Anterior cingulate cortex (tissue), 58 donors: ENCODE measurements at regions not wholly inside any gene's neighbourhood (a gene's known extent, or its start where the extent isn't known, plus 50 kb on each side); places are given as distances from the start of the nearest gene placed in this dataset.
A peak's percentile ranks its signal among the peaks of the same experiment; 100 is the strongest.
"Not testable (repeated sequence)": the region's sequence is repeated elsewhere in the genome, so short reads cannot be mapped to it uniquely, and the experiment has no call there.

Experiments used
- DNase-seq, 58 donors: peaks; one replicate each; lab custom pipeline; 2025; lab: John Stamatoyannopoulos, UW

- DNase-seq: no peak
These were observed 60.3 kb upstream of the FNDC3B start for GRCh38 chr3:171979081-171979480.

- DNase-seq: no peak
These were observed 58.7 kb upstream of the FNDC3B start for GRCh38 chr3:171980578-171981270.

DNA sequence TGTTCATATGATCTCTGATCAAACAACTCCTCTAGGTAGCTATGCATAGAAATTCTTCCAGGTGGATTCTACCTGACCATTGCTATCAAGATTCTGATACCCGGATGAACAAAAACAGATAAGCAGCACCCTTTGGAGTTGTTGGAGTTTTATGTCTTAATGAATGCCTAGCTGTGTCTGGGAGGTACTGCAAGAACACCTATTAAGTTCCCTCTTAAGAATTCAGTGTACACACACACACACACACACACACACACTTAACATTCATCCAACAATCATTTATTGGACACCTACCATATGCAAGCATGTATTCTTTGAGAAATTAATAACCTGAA is 58.1 kb upstream of the FNDC3B start:
- no peak for DNase-seq

- DNase-seq: no peak
These were observed 56.5 kb upstream of the FNDC3B start for GRCh38 chr3:171982828-171983227.

- DNase-seq: not testable (repeated sequence)
These were observed 55.7 kb upstream of the FNDC3B start for GRCh38 chr3:171983685-171984084.

DNA sequence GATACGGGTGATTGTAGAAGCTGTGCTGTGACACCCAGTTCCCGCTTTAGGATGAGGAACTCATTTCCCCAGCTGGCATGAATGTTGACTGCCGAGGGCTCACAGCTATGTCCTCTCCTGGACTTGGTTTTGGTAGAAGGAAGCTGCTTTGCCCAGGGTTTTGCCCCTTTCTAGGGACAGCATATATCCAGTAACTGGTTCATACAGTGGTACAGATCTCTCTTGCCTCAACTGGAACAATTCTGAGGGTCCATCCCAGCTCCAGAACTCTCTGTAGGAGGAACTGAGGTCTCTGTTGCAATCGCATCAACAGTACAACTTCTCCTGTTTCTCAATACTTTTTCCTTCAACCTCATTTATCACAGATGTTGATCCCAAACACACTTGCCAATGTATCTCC is 54.5 kb upstream of the FNDC3B start:
- DNase-seq: peak in 7 of 58 donors; percentile 2 to 10 (median 5)

DNA sequence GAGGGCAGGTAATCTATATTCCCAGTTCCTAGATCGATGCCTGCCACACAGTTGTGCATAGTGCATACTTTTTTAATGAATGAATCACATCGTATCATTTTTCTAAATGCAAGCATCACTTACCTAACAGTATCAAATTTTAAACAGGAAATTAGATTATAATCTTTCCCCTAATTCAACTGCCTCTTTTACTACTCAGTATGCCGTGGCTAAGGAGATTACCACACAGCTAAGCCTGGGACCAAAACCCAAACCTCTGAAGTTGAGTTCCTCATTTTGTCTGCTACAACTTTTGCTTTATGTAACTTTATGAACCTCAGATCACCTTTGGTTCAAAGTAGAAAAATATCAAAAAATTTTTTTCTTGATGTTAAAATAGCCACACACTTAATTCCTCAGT is 53.2 kb upstream of the FNDC3B start:
- no peak for DNase-seq

GRCh38 chr3:171986757-171987518 is 52.4 kb upstream of the FNDC3B start:
- DNase-seq: no peak
